GM21529 (cell line): ENCODE measurements at regions not wholly inside any gene's neighbourhood (a gene's known extent, or its start where the extent isn't known, plus 50 kb on each side); places are given as distances from the start of the nearest gene placed in this dataset.

ENCODE experiments used
- ATAC-seq: cut with Tn5 transposase; IDR thresholded peaks from one replicate; pipeline ENCODE4 v1.9.1; 2021; ENCODE audit not compliant: unreplicated experiment

GRCh38 chr12:93128332-93128707 is 199.2 kb upstream of the EEA1 start:
- ATAC-seq, result no peak

GRCh38 chr12:93130366-93131054 is 201.4 kb upstream of the EEA1 start:
- no peak for ATAC-seq

- no peak for ATAC-seq
Observed at GRCh38 chr12:93133361-93133760, 204.3 kb upstream of the EEA1 start.

GRCh38 chr12:93134175-93134890 is 205.2 kb upstream of the EEA1 start:
- no peak for ATAC-seq

- ATAC-seq, result no peak
Observed at GRCh38 chr12:93134893-93135285, 205.8 kb upstream of the EEA1 start.

- peak; percentile 40 for ATAC-seq
Observed at GRCh38 chr12:93135286-93136239, 206.5 kb upstream of the EEA1 start.

- ATAC-seq, result no peak
Observed at GRCh38 chr12:93136253-93137055, 207.4 kb upstream of the EEA1 start.

GRCh38 chr12:93137656-93138612 is 208.8 kb upstream of the EEA1 start:
- peak; percentile 47 for ATAC-seq

GRCh38 chr12:93139028-93139665 is 210.1 kb upstream of the EEA1 start:
- peak; percentile 60 for ATAC-seq

- ATAC-seq, result no peak
Observed at GRCh38 chr12:93140325-93140724, 211.2 kb upstream of the EEA1 start.

- ATAC-seq, result no peak
Observed at GRCh38 chr12:93140801-93141200, 211.7 kb upstream of the EEA1 start.

- no peak for ATAC-seq
Observed at GRCh38 chr12:93142881-93143280, 213.8 kb upstream of the EEA1 start.

GRCh38 chr12:93144109-93144508 is 215.0 kb upstream of the EEA1 start:
- no peak for ATAC-seq

GRCh38 chr12:93145086-93145485 is 216.0 kb upstream of the EEA1 start:
- ATAC-seq, result no peak

GRCh38 chr12:93146263-93146939 is 217.3 kb upstream of the EEA1 start:
- no peak for ATAC-seq

GRCh38 chr12:93146970-93147369 is 217.9 kb upstream of the EEA1 start:
- no peak for ATAC-seq

GRCh38 chr12:93148412-93148811 is 219.3 kb upstream of the EEA1 start:
- ATAC-seq, result no peak

GRCh38 chr12:93149229-93149628 is 220.1 kb upstream of the EEA1 start:
- ATAC-seq, result no peak
